ENCODE measurements at regions not wholly inside any gene's neighbourhood (a gene's known extent, or its start where the extent isn't known, plus 50 kb on each side); places are given as distances from the start of the nearest gene placed in this dataset.
"Not testable (repeated sequence)": the region's sequence is repeated elsewhere in the genome, so short reads cannot be mapped to it uniquely, and the experiment has no call there.

DNA sequence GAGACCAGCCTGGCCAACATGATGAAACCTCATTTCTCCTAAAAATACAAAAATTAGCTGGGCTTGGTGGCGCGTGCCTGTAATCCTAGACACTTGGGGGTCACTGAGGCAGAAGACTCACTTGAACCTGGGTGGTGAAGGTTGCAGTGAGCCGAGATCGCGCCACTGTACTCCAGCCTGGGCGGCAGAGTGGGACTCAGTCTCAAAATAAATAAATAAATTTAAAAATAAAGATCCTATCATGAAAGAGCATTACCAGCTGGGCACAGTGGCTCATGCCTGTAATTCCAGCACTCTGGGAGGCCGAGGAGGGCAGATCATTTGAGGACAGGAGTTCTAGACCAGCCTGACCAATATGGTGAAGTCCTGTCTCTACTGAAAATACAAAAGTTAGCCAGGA, 4489.2 kb upstream of the OR11H1 start:
- DNase-seq (ENCODE audit: low read depth in 1 of 2, low spot score in 2 of 2): peak in 1 of 2 experiments; percentile 44
- not testable (repeated sequence) for H3K9me3 ChIP-seq (replicated peaks); H3K36me3 ChIP-seq; H3K4me3 ChIP-seq; H3K27ac ChIP-seq; H3K27me3 ChIP-seq (replicated peaks); H3K4me1 ChIP-seq (replicated peaks)

DNA sequence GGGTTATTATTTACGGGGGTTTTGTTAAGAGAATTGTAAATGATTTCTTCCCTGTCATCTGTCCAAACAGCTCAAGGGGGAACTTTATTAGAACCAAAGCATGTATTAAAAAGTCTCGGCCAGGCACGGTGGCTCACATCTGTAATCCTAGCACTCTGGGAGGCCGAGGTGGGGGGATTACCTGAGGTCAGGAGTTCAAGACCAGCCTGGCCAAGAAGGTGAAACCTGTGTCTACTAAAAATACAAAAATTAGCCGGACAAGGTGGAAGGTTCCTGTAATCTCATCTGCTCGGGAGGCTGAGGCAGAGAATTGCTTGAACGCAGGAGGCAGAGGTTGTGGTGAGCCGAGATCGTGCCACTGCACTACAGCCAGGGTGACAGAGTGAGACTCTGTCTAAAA, 4486.6 kb upstream of the OR11H1 start:
- not testable (repeated sequence) for H3K4me3 ChIP-seq; H3K27me3 ChIP-seq (replicated peaks); H3K4me1 ChIP-seq (replicated peaks); H3K27ac ChIP-seq; H3K36me3 ChIP-seq; H3K9me3 ChIP-seq (replicated peaks)
- DNase-seq (ENCODE audit: low read depth in 1 of 2, low spot score in 2 of 2): peak in 1 of 2 experiments; percentile 42

DNA sequence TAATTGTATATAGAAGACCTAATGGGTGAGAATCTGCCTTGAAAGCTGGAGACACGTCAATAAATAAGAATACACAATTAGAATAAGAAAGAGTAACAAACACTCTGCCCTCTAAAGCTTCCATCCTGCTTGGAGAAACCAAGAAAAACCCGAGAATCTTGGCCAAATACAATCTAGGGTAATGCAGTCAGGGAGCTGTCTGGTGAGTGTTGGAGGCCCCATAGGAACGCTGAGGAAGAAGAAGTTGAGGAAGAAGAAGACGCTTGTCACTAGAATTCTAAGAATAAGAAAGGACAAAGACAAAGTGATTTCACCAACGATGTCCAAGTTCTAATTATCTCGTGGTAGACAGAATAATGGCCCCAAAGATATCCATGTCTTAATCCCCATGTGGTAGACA, 4485.9 kb upstream of the OR11H1 start:
- Histone ChIP-seq H3K4me3 (no peak overlapping the region), H3K9me3 (replicated peaks) (no peaks in the 10 kb centered on the region; the same call in 1 of the 2 replicates), H3K36me3 (no peaks in the 10 kb centered on the region), H3K27me3 (replicated peaks) (no peaks in the 10 kb centered on the region), H3K27ac (no peak overlapping the region), H3K4me1 (replicated peaks) (no peaks in the 10 kb centered on the region)
- DNase-seq (ENCODE audit: low read depth in 1 of 2, low spot score in 2 of 2): peak in 1 of 2 experiments; percentile 35

DNA sequence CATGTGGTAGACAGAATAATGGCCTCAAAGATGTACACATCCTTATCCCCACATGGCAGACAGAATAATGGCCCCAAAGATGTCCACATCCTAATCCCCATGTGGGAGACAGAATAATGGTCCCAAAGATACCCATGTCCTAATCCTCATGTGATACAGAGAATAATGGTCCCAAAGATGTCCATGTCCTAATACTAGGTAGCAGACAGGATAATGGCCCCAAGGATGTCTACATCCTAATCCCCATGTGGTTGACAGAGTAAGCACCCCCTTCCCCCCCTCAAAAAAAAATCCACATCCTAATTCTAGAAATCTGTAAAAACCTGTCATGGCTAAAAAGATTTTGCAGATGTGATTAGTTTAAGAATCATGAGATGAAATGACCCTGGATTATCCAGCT, 4484.7 kb upstream of the OR11H1 start:
- not testable (repeated sequence) for H3K9me3 ChIP-seq (replicated peaks); DNase-seq (ENCODE audit: low read depth in 1 of 2, low spot score in 2 of 2); H3K27me3 ChIP-seq (replicated peaks); H3K4me1 ChIP-seq (replicated peaks); H3K4me3 ChIP-seq; H3K36me3 ChIP-seq; H3K27ac ChIP-seq

DNA sequence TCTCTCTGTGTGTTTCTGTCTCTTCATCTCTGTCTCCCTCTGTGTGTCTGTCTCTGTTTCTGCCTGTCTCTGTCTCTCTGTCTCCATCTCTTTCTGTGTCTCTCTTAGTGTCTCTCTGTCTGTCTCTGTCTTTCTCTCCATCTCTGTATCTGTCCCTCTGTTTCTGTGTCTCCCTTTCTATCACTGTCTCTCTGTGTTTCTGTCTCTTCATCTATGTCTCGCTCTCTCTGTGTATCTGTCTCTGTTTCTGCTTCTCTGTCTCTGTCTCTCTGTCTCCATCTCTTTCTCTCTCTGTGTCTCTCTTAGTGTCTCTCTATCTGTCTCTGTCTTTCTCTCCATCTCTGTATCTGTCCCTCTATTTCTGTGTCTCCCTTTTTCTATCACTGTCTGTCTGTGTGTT, 4479.1 kb upstream of the OR11H1 start:
- H3K9me3 ChIP-seq (replicated peaks); H3K4me1 ChIP-seq (replicated peaks); H3K27ac ChIP-seq; H3K36me3 ChIP-seq; DNase-seq (ENCODE audit: low read depth in 1 of 2, low spot score in 2 of 2); H3K27me3 ChIP-seq (replicated peaks); H3K4me3 ChIP-seq: not testable (repeated sequence)

DNA sequence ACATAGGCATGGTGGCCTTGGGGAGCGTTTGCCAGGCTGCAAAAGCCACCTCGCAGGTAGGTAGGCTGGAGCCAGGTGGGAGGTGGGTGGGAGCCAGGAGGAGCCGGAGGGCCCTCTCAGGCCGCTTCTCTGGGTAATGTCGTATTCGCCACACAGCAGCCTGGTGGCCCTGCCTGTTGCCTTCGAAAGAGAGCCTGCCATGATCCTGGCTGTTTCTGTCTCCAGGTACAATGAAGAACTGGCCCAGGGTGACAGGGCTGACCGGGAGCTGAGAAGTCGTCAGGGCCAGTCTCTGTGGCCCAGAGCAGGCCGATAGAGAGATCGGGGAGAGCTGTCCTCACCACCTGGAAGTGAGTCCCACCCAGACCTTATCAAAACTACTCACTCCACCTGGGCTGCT, 4477.8 kb upstream of the OR11H1 start:
- not testable (repeated sequence) for H3K4me1 ChIP-seq (replicated peaks); H3K4me3 ChIP-seq; H3K9me3 ChIP-seq (replicated peaks); H3K27me3 ChIP-seq (replicated peaks); H3K36me3 ChIP-seq; H3K27ac ChIP-seq
- DNase-seq (ENCODE audit: low read depth in 1 of 2, low spot score in 2 of 2): peak in 1 of 2 experiments; percentile 38

DNA sequence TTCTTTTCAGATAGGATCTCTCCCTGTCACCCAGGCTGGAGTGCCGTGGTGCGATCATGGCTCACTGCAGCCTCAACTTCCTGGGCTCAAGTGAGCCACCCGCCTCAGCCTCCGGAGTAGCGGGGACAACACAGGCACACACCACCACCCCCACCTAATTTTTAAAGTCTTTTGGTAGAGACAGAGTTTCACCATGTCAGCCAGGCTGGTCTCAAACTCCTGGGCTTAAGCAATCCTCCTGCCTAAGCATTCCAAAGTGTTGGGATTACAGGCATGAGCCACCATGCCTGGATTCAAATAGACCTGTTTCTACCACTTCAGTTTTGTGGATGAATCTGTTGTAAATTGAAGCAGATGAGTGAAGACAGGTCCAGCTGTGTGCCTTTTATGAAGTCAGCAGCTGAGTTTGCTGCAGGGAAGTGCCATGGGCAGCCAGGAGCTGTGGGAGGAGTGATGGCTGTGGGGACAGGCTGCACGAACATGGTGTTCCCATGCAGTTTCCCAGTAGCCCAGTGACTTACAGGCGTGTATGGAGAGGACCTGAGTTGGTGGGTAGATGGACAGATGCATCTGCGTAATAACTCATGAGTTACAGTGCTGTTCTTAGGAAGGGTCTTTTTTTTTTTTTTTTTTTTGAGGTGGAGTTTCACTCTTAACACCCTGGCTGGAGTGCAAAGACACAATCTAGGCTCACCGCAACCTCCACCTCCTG, 4476.4 kb upstream of the OR11H1 start:
- not testable (repeated sequence) for H3K4me3 ChIP-seq; H3K4me1 ChIP-seq (replicated peaks); H3K27me3 ChIP-seq (replicated peaks); H3K36me3 ChIP-seq; H3K27ac ChIP-seq; H3K9me3 ChIP-seq (replicated peaks)
- DNase-seq (ENCODE audit: low read depth in 1 of 2, low spot score in 2 of 2): peak in 1 of 2 experiments; percentile 38

DNA sequence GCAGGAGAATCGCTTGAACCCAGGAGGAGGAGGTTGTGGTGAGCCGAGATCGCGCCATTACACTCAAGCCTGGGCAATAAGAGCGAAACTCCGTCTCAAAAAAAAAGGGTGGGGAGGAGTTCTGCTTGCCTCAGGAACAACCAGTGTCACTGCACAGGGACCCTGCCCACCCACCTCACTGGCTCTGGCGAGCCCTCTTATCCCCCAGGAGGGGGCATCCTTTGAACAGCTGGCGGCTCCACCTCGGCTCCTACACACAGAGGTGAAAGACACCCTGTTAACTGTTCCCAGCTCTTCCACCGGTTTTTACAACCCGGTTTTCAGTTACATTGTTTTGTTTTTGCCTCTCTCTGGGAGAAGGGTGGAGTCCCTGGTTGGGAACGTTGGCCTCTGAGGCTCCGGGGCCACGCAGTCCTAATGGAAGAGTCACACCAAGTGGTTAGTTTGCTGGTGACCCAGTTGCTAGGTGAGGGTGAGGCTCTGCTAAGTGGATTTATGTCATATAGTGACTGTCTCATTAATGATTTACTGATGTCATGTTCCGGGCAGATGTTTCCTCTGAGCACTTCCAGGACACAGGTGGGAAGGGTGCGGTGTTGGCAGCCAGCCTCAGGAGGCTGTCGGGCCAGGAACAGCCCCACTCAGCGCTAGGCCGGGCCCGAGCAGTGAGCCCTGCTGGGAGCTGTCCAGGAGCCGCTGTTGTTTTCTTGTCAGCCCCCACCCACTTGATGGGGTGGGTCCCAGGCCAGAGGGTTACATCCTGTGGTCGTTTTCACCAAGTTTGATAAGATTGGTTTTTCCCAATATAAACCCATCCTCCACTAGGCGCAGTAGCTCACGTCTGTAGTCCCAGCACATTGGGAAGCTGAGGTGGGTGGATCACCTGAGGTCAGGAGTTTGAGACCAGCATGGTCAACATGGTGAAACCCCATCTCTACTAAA, 4474.3 kb upstream of the OR11H1 start:
- DNase-seq (ENCODE audit: low read depth in 1 of 2, low spot score in 2 of 2): peak in 1 of 2 experiments; percentile 40
- H3K27me3 ChIP-seq (replicated peaks); H3K27ac ChIP-seq; H3K9me3 ChIP-seq (replicated peaks); H3K4me1 ChIP-seq (replicated peaks); H3K36me3 ChIP-seq; H3K4me3 ChIP-seq: not testable (repeated sequence)

DNA sequence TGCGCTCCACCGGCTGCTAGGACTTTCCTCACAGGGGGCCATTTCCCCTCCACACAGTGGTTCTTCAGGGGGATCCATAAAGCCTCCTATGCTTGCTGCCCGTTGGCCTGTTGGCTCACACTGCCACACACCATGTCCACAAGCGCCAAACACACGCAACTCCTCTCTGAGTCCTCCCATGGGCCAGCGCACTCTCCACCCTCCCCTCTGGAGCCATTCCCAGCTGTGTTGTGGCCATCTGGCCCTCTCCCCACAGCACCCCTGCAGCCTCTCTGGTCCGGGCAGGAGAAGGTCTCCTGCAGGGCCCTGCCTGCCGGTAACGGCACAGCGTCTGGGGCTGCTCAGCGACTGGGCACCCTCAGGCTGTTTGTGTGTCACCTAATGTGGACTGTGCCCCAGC, 4473.3 kb upstream of the OR11H1 start:
- not testable (repeated sequence) for H3K4me1 ChIP-seq (replicated peaks); H3K36me3 ChIP-seq; H3K27ac ChIP-seq; H3K27me3 ChIP-seq (replicated peaks); H3K4me3 ChIP-seq; H3K9me3 ChIP-seq (replicated peaks)
- peak in 1 of 2 experiments; percentile 51 for DNase-seq (ENCODE audit: low read depth in 1 of 2, low spot score in 2 of 2)

DNA sequence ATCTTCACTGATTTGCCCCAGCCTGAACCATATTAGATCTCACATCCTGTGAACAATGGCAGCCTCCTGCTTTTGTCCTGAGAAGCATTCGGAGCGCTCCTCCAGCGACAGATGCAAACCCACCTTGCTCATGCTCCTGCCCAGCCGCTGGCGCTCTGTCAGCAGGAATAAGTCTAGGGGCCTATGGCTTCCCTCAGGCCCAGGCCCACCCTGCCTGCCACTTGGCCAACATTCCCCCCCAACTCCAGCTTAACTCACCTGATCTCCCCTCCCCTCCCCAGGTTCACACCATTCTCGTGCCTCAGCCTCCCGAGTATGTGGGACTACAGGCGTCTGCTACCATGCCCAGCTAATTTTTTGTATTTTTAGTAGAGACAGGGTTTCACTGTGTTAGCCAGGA, 4472.8 kb upstream of the OR11H1 start:
- H3K4me1 ChIP-seq (replicated peaks); H3K9me3 ChIP-seq (replicated peaks); H3K27ac ChIP-seq; H3K36me3 ChIP-seq; H3K27me3 ChIP-seq (replicated peaks); H3K4me3 ChIP-seq: not testable (repeated sequence)
- DNase-seq (ENCODE audit: low read depth in 1 of 2, low spot score in 2 of 2): peak in 1 of 2 experiments; percentile 54

DNA sequence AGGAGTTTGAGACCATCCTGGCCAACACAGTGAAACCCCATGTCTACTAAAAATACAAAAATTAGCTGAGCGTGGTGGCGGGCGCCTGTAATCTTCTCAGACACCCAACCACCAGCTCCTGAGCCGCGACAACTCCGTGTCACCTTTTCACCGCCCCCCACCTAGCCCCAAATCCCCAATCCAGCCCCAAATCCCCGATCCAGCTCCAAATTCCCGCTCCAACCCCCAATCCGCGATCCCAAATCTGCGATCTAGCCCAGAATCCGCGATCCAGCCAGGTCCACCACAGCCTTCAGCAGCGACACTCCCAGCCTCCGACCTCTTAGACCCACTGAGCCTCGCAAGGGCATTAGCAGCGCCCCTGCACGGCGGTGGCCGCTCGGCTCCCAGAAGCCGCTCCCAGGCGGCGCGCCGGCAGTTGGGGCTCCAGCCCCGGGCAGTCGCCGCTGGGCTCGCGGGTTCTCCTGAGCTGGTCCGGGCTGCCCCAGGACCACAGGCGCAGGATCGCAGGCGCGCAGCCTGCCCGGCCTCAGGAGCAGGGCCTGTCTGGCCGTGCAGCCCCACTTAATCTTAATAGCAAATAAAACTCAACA, 4469.9 kb upstream of the OR11H1 start:
- H3K9me3 ChIP-seq (replicated peaks); H3K27ac ChIP-seq; H3K4me3 ChIP-seq; H3K27me3 ChIP-seq (replicated peaks); H3K36me3 ChIP-seq; H3K4me1 ChIP-seq (replicated peaks): not testable (repeated sequence)
- peak in 1 of 2 experiments; percentile 55 for DNase-seq (ENCODE audit: low read depth in 1 of 2, low spot score in 2 of 2)

DNA sequence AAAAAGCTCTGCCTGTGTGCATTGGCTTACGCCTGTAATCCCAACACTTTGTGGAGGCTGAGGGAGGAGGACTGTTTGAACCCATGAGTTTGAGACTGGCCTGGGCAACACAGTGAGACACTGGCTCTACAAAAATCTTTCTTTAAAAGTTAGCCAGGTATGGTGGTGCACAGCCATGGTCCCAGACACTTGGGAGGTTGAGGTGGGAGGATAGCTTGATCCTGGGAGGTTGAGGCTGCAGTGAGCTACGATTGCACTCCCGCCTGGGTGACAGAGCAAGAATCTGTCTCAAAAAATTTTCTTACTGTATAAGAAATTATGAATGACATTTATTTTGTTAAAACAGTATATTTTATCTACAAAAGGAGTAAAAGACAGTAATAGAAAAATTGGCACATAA, 4468.9 kb upstream of the OR11H1 start:
- not testable (repeated sequence) for H3K4me3 ChIP-seq; H3K4me1 ChIP-seq (replicated peaks); H3K9me3 ChIP-seq (replicated peaks); H3K27me3 ChIP-seq (replicated peaks); H3K36me3 ChIP-seq; H3K27ac ChIP-seq
- peak in 1 of 2 experiments; percentile 32 for DNase-seq (ENCODE audit: low read depth in 1 of 2, low spot score in 2 of 2)

DNA sequence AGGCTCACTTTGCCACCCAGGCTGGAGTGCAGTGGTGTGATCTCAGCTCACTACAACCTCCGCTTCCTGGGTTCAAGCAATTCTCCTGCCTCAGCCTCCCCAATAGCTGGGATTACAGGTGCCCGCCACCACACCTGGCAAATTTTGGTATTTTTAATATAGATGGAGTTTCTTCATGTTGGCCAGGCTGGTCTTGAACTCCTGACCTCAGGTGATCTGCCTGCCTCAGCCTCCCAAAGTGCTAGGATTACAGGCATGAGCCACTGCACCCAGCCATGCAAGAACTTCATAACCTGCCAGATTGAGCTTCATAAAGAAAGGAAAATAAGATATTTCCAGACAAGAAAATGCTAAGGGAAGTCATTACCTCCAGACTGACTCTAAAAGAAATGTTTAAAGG, 4467.2 kb upstream of the OR11H1 start:
- not testable (repeated sequence) for H3K27me3 ChIP-seq (replicated peaks); H3K27ac ChIP-seq; H3K36me3 ChIP-seq; H3K9me3 ChIP-seq (replicated peaks); H3K4me1 ChIP-seq (replicated peaks); H3K4me3 ChIP-seq
- DNase-seq (ENCODE audit: low read depth in 1 of 2, low spot score in 2 of 2): peak in 1 of 2 experiments; percentile 28

DNA sequence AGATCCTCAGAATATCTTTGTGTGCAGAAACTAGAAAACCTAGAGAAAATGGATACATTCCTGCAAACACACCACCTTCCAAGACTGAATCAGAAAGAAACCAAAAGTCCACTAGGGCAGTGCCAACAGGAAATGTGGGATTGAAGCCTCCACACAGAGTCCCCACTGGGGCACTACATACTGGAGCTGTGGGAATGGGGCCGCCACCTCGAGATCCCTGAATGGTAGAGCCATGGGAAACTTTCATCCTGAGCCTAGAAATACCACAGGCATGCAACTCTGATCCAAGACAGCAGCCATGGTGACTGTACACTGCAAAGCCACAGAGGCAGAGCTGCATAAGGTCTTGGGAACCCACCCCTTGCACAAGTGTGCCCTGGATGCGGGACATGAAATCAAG, 4465.5 kb upstream of the OR11H1 start:
- H3K27me3 ChIP-seq (replicated peaks); H3K9me3 ChIP-seq (replicated peaks); H3K4me3 ChIP-seq; H3K27ac ChIP-seq; H3K36me3 ChIP-seq; H3K4me1 ChIP-seq (replicated peaks): not testable (repeated sequence)
- DNase-seq (ENCODE audit: low read depth in 1 of 2, low spot score in 2 of 2): peak in 1 of 2 experiments; percentile 50
